ENCODE measurements at regions not wholly inside any gene's neighbourhood (a gene's known extent, or its start where the extent isn't known, plus 50 kb on each side); places are given as distances from the start of the nearest gene placed in this dataset.

GRCh38 chr5:61808091-61808490 is 476.0 kb downstream of the ZSWIM6 start:
- no peak for TF ChIP-seq POLR2A (IDR thresholded peaks at IDR 0.05)
- TF ChIP-seq, protein P1, sequence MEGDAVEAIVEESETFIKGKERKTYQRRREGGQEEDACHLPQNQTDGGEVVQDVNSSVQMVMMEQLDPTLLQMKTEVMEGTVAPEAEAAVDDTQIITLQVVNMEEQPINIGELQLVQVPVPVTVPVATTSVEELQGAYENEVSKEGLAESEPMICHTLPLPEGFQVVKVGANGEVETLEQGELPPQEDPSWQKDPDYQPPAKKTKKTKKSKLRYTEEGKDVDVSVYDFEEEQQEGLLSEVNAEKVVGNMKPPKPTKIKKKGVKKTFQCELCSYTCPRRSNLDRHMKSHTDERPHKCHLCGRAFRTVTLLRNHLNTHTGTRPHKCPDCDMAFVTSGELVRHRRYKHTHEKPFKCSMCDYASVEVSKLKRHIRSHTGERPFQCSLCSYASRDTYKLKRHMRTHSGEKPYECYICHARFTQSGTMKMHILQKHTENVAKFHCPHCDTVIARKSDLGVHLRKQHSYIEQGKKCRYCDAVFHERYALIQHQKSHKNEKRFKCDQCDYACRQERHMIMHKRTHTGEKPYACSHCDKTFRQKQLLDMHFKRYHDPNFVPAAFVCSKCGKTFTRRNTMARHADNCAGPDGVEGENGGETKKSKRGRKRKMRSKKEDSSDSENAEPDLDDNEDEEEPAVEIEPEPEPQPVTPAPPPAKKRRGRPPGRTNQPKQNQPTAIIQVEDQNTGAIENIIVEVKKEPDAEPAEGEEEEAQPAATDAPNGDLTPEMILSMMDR (IDR thresholded peaks at IDR 0.05): no peak

All from sigmoid colon (tissue), 3 donors.